Stimulated activated CD4-positive, alpha-beta T cell treated with anti-CD3 and anti-CD28 coated beads, Interleukin-1b, Interleukin-23, amount 100 ng/mL, for 24 hours (primary cell): ENCODE measurements at regions not wholly inside any gene's neighbourhood (a gene's known extent, or its start where the extent isn't known, plus 50 kb on each side); places are given as distances from the start of the nearest gene placed in this dataset.

Experiments
- DNase-seq, 4 experiments: peaks; one replicate each; pipeline ENCODE4 v3.0.0-alpha.2; 2020; ENCODE audit warnings: low read depth in 4 of 4, low spot score in 1 of 4

GRCh38 chr2:103942199-103942598 lies 911.7 kb upstream of the POU3F3 start:
- no peak for DNase-seq

DNA sequence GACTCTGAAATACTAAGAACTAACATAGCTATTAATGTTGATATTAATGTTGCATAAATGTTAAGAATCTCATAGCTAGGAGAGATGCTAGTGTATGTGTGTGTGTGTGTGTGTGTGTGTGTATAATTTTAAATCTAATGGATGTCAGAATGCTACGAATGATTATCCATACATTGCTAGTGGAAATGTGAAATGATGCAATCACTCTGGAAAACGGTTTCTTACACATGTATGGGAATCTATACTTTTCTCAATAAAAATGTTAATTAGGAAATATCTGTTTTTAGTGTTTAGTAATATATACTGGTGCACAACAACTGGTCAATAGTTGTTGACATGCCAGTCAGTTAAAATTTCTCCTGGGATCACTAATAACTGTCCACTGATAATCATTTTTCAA lies 908.8 kb upstream of the POU3F3 start:
- DNase-seq: no peak

DNA sequence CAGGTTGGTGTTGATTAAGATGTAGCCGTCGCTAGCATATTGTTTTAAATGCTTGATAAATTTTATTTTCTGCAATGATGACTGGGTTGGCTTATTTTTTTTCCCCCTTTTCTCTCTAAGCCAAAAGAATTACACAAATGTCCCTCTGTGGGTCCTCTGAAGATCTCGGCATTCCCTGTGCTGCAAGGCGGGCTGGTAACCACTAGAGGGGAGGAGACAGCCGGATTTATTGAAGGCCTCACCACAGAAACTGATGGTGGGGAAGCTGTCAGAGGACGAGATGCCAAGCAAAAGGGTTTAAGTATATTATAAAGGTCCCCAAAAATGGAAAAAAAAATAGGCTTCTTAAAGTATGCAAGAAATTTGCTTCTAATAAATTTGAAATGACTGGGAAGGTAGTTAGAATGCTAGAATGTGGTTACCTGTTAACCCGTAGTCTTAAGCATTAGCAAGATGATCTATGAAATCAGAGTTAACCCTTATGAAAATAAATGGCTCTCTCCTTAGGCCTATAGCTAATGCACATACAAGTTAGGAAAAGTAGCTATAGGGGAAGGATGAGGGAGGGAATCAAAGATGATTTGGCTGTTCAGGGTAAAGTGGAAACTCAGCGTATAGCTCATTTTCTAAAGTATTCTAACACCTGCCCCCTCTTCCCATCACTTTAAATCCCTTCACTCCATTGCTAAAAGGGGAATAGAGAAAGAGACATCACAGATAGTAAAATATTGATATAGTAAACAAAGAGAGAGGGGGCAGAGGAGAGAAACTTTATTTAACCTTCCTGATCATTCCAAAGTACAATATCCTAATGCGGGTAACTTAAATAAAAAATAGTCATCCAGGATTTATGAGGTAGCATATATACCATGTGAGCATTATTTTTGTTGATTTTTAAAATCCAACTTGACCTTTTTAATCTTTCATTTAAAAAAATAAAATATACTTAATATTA lies 894.5 kb upstream of the POU3F3 start:
- no peak for DNase-seq

DNA sequence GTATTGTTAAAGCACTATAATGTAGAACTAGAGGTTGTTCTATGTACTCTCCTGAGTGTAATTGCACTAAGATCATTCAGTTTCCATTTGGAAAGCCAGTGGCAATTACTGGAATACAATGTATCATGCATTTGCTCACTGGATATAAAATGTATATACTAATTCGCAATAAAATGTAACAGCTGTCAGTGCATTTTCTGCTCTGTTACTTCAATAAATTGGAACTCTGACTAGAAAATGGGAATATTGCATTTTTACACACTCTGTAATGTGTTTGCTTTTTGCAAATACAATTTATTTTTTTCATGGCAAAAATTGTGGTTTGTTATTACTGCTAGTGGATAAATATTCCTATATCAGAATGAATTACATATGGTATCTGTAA lies 893.8 kb upstream of the POU3F3 start:
- no peak for DNase-seq

DNA sequence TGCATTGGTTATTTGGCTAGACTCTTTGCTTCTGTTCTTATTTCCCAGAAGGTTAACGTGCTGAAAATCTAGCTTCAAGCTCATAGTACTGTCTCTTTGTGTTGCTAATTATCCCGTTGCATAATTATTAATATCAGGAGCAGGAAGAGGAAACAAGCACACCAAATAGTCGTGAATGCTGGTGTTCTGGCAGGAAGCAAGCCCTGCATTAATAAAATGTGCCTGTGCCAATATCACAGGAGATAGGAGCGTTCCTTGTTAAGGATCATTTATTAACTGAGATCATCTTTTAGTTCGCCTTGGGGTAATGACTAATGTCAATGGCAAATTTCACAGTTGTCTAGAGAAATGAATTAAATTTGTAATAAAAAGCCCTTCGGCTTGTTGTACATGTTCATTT lies 893.0 kb upstream of the POU3F3 start:
- DNase-seq: no peak

DNA sequence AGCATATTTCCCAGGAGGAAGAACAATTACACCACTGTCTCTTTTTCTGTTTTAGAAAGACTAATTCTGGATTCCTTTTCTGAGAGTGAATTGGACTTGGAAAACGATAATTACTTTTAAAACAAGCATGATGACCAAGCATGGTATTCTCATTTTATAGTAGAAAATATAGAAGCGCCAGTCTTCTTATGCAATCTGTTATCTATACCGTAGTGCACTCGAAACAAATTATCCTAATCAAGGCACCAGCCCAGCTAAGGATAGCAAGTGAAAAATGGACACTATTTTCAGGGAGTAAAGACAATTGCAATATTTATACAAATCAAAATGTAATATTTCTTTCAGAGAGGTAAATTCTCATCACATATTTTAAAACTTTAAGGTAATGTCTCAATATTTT lies 892.1 kb upstream of the POU3F3 start:
- DNase-seq: no peak

- no peak for DNase-seq
Measured at GRCh38 chr2:103962670-103963069, 891.2 kb upstream of the POU3F3 start.

DNA sequence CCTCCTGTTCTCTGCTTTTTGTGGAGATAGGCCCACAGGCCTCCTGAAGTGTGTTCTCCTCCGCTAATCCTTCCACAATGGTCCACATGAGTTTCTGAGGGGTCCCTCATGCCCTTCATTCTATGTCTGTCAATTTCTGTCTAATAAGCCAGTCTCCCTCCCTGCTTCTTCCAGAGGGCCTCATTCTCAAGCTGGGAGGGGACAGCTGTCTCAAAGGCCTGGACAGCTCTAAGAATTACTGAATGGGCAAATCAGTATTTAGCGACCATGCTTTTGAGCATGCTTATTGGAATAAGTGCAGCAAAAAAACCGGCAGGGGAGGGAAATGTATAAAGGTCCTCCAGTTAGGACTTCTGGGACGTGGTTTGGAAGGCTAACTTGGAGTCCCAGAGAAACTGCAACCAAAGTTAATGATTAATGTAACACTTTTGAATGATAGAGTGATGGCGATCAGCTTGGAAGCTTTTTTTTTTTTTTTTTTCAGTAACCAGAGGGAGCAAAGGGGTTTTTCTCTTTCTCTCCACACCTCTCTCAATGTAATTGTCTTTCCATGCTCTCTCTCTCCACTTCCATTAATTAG lies 890.7 kb upstream of the POU3F3 start:
- DNase-seq: no peak

DNA sequence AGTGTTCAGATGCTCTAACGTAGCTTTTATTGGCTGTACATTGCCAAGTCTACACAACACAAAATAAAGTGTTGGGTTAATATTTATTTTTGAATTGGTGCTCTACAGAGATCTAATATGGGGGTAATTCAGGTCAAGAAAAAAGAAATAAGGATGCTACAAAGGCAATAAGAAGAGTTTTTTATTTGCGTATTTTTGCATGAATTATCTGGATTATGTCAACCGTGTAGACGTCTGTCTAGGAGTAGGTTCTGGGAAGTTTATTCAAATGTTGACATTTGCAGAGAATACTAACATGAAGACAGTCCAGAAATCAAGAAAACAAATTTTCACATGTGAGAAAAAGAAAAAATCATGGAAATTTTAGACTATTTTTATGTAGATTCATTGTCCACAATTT lies 876.7 kb upstream of the POU3F3 start:
- DNase-seq: no peak

GRCh38 chr2:103977668-103978067 lies 876.2 kb upstream of the POU3F3 start:
- no peak for DNase-seq

- DNase-seq: no peak
Measured at GRCh38 chr2:103980401-103980800, 873.5 kb upstream of the POU3F3 start.

- DNase-seq: no peak
Measured at GRCh38 chr2:103982691-103983090, 871.2 kb upstream of the POU3F3 start.

DNA sequence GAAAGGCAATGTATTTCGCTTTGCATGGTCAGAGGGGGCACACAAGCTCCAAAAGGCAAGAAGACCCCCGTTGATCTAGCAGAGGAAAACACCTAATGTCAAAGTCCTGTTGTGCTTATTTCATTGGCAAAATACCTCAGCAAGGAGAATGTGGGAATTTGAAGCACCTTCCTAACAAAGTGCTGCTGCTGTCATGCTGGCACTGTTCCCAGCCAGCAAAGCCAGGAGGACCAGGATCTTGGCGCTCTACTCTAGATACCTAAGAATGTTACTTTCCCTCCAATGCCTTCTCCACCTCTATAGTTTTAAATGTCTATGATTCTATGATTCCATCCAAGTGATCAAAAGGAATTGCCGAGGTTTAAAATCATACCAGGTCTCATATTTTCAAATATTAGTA lies 867.9 kb upstream of the POU3F3 start:
- no peak for DNase-seq

GRCh38 chr2:103991591-103991990 lies 862.3 kb upstream of the POU3F3 start:
- DNase-seq: no peak

GRCh38 chr2:104004821-104005220 lies 849.1 kb upstream of the POU3F3 start:
- DNase-seq: no peak

GRCh38 chr2:104016801-104017200 lies 837.1 kb upstream of the POU3F3 start:
- no peak for DNase-seq

DNA sequence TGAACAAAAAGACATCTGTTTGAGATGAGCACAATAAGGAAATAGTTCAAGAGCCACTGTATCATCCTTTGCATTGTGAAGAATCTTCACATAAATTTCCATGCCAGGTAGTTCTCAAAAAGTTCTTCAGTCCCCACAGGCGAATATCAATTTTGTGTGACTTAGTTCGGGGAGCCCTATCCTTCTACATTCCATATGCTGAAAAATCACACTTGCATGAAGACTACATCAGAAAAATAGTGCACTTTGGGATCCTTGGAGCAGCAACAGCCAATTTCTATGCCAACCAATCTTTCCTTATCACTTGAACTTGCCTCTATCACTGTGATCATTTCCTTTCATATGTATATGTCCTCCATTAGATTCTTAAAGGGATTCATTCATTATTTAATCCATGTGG lies 830.6 kb upstream of the POU3F3 start:
- DNase-seq: no peak

- DNase-seq: no peak
Measured at GRCh38 chr2:104023765-104024164, 830.1 kb upstream of the POU3F3 start.

DNA sequence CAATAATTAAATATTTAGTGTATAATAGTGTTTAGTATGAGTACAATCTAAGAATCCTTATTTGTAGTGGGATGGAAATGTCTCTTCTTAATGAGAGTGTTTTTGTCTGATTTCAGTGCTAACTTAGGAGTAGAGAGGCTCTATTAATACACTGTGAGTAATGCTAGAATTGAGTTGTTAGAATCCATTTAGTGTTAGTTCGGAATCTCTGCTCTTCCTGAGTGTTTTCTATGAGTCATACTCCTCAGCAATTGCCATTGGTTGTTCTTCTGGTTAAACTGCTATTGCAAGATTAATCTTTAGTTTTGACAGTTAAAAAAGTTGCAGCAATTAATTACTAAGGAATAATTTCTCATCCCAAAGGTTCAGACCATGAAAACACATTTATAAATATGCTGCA lies 828.6 kb upstream of the POU3F3 start:
- no peak for DNase-seq

GRCh38 chr2:104026725-104027124 lies 827.2 kb upstream of the POU3F3 start:
- DNase-seq: no peak

DNA sequence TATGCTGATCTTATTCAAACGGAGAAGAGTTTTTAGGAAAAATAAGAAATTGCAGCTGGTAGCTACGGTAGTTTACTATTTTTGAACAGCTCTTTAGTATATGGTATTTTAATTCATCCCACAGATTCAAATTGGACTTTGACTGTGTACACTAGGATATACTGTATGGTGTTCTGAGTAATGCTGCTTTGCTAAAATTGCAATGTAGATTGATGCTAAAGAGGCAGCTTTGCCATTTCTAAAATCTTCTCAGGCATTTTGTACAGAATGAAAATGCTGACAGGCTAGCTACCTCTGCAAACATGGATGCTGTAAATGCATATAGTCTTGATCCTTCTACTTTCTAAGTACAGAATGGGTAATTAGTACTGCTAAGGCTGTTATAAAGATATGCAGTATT lies 826.6 kb upstream of the POU3F3 start:
- DNase-seq: no peak

DNA sequence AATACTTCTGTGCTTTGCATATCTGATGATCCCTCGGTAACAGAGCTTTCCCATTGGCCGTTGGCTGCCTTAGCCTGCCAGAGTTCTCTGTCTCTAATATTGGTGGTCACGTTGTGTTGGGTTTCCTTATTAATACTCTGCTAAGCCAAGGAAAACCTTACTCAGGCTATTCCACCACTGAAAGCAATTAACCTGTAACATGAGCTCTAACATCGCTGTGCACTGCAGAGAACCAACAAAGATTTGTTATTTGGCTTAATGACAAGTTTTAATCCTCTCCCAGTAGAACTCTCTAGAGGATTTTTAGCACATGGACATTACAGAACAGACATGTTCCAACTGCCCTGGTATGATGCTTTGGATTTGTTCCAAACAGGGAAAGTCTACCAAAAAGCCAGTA lies 825.9 kb upstream of the POU3F3 start:
- DNase-seq: no peak

DNA sequence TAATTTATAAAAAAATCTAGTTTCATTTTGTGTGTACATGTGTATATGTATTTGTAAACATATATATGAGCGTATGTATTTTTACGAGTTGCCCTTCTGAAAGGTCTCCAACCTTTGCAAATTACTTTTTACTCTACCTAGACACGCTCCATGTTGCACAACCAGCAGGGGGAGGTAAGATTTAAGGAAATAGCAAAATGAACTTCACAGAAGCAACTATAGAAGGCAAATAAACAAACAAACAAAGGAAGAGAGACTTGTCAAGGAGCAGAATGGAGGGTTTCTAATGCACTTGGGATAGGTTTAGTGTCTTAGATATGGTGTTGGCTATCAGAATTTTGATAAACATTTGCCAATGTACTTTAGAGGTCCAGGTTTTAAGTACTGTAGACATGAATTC lies 820.5 kb upstream of the POU3F3 start:
- DNase-seq: no peak
